Lower lobe of right lung (tissue), 2 donors: ENCODE measurements at regions not wholly inside any gene's neighbourhood (a gene's known extent, or its start where the extent isn't known, plus 50 kb on each side); places are given as distances from the start of the nearest gene placed in this dataset.

Experiments used
- ATAC-seq, 2 donors: fragments of 200-7000 bp; cut with Tn5 transposase; one replicate each; pipeline ENCODE4 v1.9.1; 2020 to 2022; ENCODE audit warnings: mild to moderate bottlenecking in 2 of 2, moderate library complexity in 2 of 2
- DNase-seq: peaks from one replicate; pipeline ENCODE4 v3.0.0-alpha.2; 2020
- H3K27ac ChIP-seq: fragments of 200-600 bp; one replicate; pipeline ENCODE4 v1.8.0; 2022
- H3K27me3 ChIP-seq: fragments of 200-600 bp; one replicate; pipeline ENCODE4 v1.8.0; 2022; ENCODE audit warnings: low read depth
- H3K36me3 ChIP-seq: fragments of 200-600 bp; one replicate; pipeline ENCODE4 v1.8.0; 2022; ENCODE audit warnings: mild to moderate bottlenecking
- H3K4me1 ChIP-seq: fragments of 200-600 bp; one replicate; pipeline ENCODE4 v1.8.0; 2022
- H3K4me3 ChIP-seq: fragments of 200-600 bp; one replicate; pipeline ENCODE4 v1.8.0; 2022; ENCODE audit warnings: mild to moderate bottlenecking
- H3K9me3 ChIP-seq: fragments of 200-600 bp; one replicate; pipeline ENCODE4 v1.8.0; 2022
- CTCF ChIP-seq: fragments of 200-600 bp; IDR thresholded peaks from one replicate; pipeline ENCODE4 v1.8.0; 2022; ENCODE audit warnings: antibody characterized with exemption, mild to moderate bottlenecking
- intact Hi-C: fragments of 100-400 bp; cut with DNase I; formaldehyde crosslinking; loops from one replicate; pipeline ENCODE4 v1.11.0; 2022
- donor health status: DM: no; HTN: yes; CAD: no; lungs with severe emphysema.

DNA sequence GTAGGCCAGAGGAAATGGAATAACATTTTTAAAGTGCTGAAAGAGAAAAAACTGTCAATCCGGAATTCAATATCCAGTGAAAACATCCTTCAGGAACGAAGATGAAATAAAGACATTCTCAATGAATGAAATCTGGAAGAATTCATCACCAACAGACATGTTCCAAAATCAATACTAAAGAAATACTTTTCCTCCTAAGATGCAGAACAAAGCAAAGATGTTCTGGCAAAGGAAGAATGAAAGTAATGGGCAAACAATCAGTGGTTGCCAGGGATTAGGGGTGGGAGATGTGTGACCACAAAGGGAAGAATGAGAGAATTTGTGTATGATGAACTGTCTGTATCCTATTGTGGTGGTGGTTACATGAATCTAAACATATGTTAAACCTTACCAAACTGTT lies 52.8 kb upstream of the EEPD1 start:
- ATAC-seq (no peak), DNase-seq (no peak)
- Histone ChIP-seq H3K27ac (no peak overlapping the region), H3K4me3 (no peak overlapping the region), H3K9me3 (no peaks in the 10 kb centered on the region), H3K36me3 (no peaks in the 10 kb centered on the region), H3K4me1 (no peaks in the 10 kb centered on the region), H3K27me3 (no peaks in the 10 kb centered on the region)
- no peak for TF ChIP-seq CTCF
- intact Hi-C loops = no loop called here

GRCh38 chr7:36100634-36101033 lies 52.4 kb upstream of the EEPD1 start:
- TF ChIP-seq CTCF = no peak
- H3K36me3 ChIP-seq = no peaks in the 10 kb centered on the region
- H3K27ac ChIP-seq = no peak overlapping the region
- H3K9me3 ChIP-seq = no peaks in the 10 kb centered on the region
- intact Hi-C loops = no loop called here
- no peak overlapping the region for H3K4me3 ChIP-seq
- ATAC-seq (no peak), DNase-seq (no peak)
- H3K4me1 ChIP-seq = no peaks in the 10 kb centered on the region
- H3K27me3 ChIP-seq = no peaks in the 10 kb centered on the region
